Type B pancreatic cell (in vitro differentiated cells): ENCODE measurements at regions not wholly inside any gene's neighbourhood (a gene's known extent, or its start where the extent isn't known, plus 50 kb on each side); places are given as distances from the start of the nearest gene placed in this dataset.

Experiments used
- DNase-seq: peaks from one replicate; pipeline ENCODE4 v3.0.0; 2021; ENCODE audit warnings: mixed read lengths; ENCODE audit not compliant: unreplicated experiment; ENCODE audit errors: extremely low spot score
- H3K27ac Mint-ChIP-seq: 2 replicates; pipeline ENCODE4 v1.8.0; 2021; ENCODE audit warnings: mild to moderate bottlenecking, mixed read lengths
- H3K27me3 Mint-ChIP-seq: 2 replicates; pipeline ENCODE4 v1.8.0; 2021; ENCODE audit warnings: mixed read lengths
- H3K36me3 Mint-ChIP-seq: 2 replicates; pipeline ENCODE4 v1.8.0; 2021; ENCODE audit warnings: mixed read lengths
- H3K4me1 Mint-ChIP-seq: one replicate; pipeline ENCODE4 v1.8.0; 2021; ENCODE audit warnings: mixed read lengths; ENCODE audit not compliant: unreplicated experiment
- H3K4me3 Mint-ChIP-seq: 2 replicates; pipeline ENCODE4 v1.8.0; 2021; ENCODE audit warnings: mild to moderate bottlenecking, mixed read lengths
- H3K9me3 Mint-ChIP-seq: 2 replicates; pipeline ENCODE4 v1.8.0; 2021; ENCODE audit warnings: mixed read lengths
- TF ChIP-seq, protein P1 (sequence below): fragments of 200-600 bp; sonication (generic); conservative IDR thresholded peaks from 2 replicates; pipeline ENCODE4 v1.5.0; 2021; ENCODE audit warnings: antibody characterized with exemption, mild to moderate bottlenecking

DNA sequence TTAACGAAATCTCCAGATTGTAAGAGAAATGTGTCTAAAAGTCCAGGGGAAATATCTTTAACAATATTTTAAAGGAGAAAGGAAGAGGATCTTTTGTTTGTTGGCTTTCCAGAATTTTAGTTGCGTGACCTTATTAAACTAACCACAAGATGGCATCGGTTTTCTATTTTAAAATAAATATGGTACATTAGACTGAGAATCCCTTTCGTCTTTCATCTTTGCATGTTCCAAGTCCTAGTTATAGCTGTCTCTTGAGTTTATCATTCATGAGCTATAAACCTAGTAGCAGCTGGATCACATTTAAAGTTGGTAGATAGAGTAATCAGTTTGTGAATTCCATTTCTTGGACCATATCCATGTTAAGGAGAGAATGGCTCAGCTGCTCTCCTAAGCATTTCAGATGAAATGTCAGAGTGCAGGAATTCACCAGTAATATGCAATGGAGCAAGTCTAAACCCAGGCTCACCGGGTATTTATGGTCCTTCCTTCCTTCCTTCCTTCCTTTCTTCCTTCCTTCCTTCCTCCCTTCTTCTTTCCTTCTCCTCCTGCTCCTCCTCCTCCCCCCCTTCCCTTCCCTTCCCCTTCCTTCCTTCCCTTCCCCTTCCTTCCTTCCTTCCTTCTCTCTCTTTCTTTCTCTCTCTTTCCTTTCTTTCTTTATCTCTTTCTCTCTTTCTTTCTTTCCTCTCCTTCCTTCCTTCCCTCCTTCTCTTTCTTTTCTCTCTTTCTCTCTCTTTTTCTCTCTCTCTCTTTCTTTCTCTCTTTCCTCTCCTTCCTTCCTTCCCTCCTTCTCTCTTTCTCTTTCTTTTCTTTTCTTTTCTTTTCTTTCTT, 57.8 kb upstream of the RAB18 start:
- Mint-ChIP-seq H3K4me3 (no peak overlapping the region), H3K36me3 (no peaks in the 10 kb centered on the region), H3K27ac (no peak overlapping the region), H3K4me1 (no peaks in the 10 kb centered on the region), H3K27me3 (no peaks in the 10 kb centered on the region), H3K9me3 (no peaks in the 10 kb centered on the region)
- TF ChIP-seq, protein P1, sequence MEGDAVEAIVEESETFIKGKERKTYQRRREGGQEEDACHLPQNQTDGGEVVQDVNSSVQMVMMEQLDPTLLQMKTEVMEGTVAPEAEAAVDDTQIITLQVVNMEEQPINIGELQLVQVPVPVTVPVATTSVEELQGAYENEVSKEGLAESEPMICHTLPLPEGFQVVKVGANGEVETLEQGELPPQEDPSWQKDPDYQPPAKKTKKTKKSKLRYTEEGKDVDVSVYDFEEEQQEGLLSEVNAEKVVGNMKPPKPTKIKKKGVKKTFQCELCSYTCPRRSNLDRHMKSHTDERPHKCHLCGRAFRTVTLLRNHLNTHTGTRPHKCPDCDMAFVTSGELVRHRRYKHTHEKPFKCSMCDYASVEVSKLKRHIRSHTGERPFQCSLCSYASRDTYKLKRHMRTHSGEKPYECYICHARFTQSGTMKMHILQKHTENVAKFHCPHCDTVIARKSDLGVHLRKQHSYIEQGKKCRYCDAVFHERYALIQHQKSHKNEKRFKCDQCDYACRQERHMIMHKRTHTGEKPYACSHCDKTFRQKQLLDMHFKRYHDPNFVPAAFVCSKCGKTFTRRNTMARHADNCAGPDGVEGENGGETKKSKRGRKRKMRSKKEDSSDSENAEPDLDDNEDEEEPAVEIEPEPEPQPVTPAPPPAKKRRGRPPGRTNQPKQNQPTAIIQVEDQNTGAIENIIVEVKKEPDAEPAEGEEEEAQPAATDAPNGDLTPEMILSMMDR = peak; percentile 73
- DNase-seq = no peak

DNA sequence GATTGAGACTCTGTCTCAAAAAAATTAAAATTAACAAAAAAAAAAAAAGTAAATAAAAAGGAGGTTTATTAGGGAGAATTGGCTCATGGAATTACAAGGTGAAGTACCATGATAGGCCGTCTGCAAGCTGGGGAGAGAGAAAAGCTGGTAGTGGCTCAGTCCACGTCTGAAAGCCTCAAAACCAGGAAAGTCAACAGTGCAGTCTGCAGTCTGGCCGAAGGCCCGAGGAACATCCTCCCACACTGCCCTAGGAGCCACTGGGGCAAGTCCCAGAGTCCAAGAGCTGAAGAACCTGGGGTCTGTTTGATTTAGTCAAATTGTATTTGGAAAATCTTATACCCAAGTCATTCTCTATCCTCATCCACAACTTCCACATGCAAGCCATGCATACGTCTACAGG, 59.0 kb upstream of the RAB18 start:
- H3K4me3 Mint-ChIP-seq = no peak overlapping the region
- no peak for DNase-seq

DNA sequence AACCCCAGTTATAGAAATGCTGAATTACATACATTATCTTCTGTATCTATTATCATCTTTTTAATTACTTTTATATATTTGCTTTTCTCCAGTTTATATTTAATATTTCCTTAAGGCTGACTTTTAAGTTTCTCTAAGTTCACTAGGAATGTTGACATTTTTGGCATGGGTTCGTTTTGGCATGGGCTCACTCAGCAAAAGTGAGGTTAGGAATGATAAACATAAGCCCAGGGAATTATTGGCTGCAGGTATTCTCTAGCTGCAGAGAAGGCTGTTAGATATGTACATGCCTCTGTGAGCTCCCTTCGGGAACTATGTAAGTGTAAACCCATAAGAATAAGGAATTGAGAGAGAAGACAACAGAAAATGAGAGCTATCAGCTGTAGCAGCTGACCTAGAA, 63.6 kb upstream of the RAB18 start:
- no peaks in the 10 kb centered on the region for H3K4me1 Mint-ChIP-seq
- TF ChIP-seq, protein P1 = no peak

More for the DNA sequence above, 59.0 kb upstream of the RAB18 start:
- no peaks in the 10 kb centered on the region for H3K36me3 Mint-ChIP-seq
- TF ChIP-seq, protein P1 = no peak
- H3K9me3 Mint-ChIP-seq = no peaks in the 10 kb centered on the region
- H3K4me1 Mint-ChIP-seq = no peaks in the 10 kb centered on the region
- no peak overlapping the region for H3K27ac Mint-ChIP-seq
- peaks cover 4% of the 10 kb centered on the region for H3K27me3 Mint-ChIP-seq

DNA sequence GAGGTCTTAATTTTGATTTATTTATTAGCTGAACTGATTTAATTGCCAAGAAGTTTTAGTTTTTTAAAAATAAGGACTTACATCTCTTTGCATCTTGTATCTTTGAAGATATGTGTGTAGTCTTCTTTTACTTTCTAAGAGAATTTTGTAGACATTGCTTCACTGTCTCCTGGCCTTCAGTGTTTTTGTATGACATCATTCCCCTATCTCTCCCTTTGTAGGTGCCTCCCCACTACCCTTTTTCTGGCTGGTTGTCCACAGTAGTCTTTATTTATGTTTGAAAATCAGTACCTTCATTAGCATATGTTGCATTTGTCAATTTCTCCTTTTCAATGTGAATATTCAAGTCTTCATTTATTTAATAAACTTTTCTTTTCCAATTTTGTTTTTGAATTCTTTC, 64.1 kb upstream of the RAB18 start:
- peaks cover 4% of the 10 kb centered on the region for H3K27me3 Mint-ChIP-seq
- no peaks in the 10 kb centered on the region for H3K9me3 Mint-ChIP-seq
- TF ChIP-seq, protein P1 = no peak
- no peaks in the 10 kb centered on the region for H3K4me1 Mint-ChIP-seq
- H3K4me3 Mint-ChIP-seq = no peak overlapping the region
- no peak overlapping the region for H3K27ac Mint-ChIP-seq
- no peaks in the 10 kb centered on the region for H3K36me3 Mint-ChIP-seq
- DNase-seq = no peak

More for the DNA sequence above, 63.6 kb upstream of the RAB18 start:
- Mint-ChIP-seq H3K36me3 (no peaks in the 10 kb centered on the region), H3K27ac (no peak overlapping the region), H3K27me3 (peaks cover 4% of the 10 kb centered on the region), H3K4me3 (no peak overlapping the region), H3K9me3 (no peaks in the 10 kb centered on the region)
- DNase-seq = no peak

DNA sequence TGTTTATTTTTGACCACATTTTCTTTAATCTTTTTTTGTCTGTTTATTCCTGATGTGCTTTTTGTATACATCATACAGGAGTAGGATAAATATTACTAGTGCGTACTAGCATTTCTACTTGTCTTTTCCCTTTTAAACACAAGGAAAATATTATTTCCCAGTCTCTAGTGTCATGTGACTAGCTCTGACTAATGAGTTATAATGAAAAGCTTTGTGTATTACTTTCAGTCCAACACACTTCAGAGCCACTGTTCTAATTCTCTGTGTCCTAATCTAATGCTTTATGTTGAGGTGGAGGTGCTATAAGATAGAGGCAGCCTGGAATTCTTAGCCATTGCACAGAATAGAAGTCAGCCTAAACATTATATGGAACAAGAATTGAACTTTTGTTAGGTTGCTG, 65.0 kb upstream of the RAB18 start:
- TF ChIP-seq, protein P1 = no peak
- Mint-ChIP-seq H3K27me3 (peaks cover 4% of the 10 kb centered on the region), H3K27ac (no peak overlapping the region), H3K4me1 (no peaks in the 10 kb centered on the region), H3K4me3 (no peak overlapping the region), H3K9me3 (no peaks in the 10 kb centered on the region), H3K36me3 (no peaks in the 10 kb centered on the region)
- no peak for DNase-seq
